ENCODE measurements at regions not wholly inside any gene's neighbourhood (a gene's known extent, or its start where the extent isn't known, plus 50 kb on each side); places are given as distances from the start of the nearest gene placed in this dataset.

DNA sequence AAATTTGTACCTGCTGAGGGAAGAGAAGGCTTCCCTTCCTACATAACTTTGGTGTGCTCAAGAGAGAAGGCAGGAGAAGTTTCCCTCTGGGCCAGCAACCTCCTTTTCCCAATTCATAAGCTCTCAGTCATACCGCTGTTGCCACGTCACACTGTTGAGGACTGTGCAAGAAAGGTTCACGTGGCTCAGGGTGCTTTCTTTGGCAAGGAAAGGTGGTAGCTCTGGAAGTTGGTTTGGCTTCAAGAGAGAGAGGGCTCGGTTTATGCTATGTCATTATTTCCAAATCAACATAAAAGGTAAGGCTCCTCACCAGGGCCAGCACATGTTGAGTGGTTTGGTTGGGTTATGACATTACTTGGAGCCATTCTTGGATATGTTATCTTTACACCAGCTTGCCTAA lies 77.3 kb downstream of the TNFSF18 start:
- no peak for TF ChIP-seq TAF1 (IDR thresholded peaks at IDR 0.05; ENCODE audit: low read depth, low read length)
- TF ChIP-seq SP2 (IDR thresholded peaks at IDR 0.05; ENCODE audit: low read length): no peak
- TF ChIP-seq, protein P1, sequence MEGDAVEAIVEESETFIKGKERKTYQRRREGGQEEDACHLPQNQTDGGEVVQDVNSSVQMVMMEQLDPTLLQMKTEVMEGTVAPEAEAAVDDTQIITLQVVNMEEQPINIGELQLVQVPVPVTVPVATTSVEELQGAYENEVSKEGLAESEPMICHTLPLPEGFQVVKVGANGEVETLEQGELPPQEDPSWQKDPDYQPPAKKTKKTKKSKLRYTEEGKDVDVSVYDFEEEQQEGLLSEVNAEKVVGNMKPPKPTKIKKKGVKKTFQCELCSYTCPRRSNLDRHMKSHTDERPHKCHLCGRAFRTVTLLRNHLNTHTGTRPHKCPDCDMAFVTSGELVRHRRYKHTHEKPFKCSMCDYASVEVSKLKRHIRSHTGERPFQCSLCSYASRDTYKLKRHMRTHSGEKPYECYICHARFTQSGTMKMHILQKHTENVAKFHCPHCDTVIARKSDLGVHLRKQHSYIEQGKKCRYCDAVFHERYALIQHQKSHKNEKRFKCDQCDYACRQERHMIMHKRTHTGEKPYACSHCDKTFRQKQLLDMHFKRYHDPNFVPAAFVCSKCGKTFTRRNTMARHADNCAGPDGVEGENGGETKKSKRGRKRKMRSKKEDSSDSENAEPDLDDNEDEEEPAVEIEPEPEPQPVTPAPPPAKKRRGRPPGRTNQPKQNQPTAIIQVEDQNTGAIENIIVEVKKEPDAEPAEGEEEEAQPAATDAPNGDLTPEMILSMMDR (IDR thresholded peaks at IDR 0.05; ENCODE audit: control extremely low read depth in 1 of 3, insufficient read depth in 1 of 3, low read depth in 1 of 3, low read length in 3 of 3): no peak
- no peak for TF ChIP-seq POLR2A (IDR thresholded peaks at IDR 0.05; ENCODE audit: control extremely low read depth in 1 of 2, low read depth in 2 of 2, low read length in 2 of 2)
- no peak for TF ChIP-seq TCF12 (IDR thresholded peaks at IDR 0.05; ENCODE audit: low read depth, low read length)
- no peak for TF ChIP-seq CBX8 (IDR thresholded peaks at IDR 0.05; ENCODE audit: borderline replicate concordance, low read depth, low read length)
- no peak for TF ChIP-seq EZH2 (IDR thresholded peaks at IDR 0.05; ENCODE audit: low read depth, low read length, severe bottlenecking)

Data from H1 (cell line).